Esophagus squamous epithelium (tissue), 4 donors: ENCODE measurements at regions not wholly inside any gene's neighbourhood (a gene's known extent, or its start where the extent isn't known, plus 50 kb on each side); places are given as distances from the start of the nearest gene placed in this dataset.

Experiments used
- CTCF ChIP-seq, 6 experiments: fragments of 450-650 bp in 4 of 6; fragments of 200-600 bp in 2 of 6; sonication (generic) in 2 of 6; IDR thresholded peaks; one replicate each; pipeline ENCODE4 v1.5.1; 2016 to 2019; ENCODE audit warnings: antibody characterized with exemption in 6 of 6, mild to moderate bottlenecking in 4 of 6, moderate library complexity in 4 of 6
- POLR2A ChIP-seq, 4 donors: fragments of 450-650 bp; IDR thresholded peaks; one replicate each; pipeline ENCODE4 v1.6.1; 2017; ENCODE audit warnings: antibody characterized with exemption in 4 of 4, mild to moderate bottlenecking in 4 of 4, moderate library complexity in 3 of 4

- TF ChIP-seq POLR2A (IDR thresholded peaks at IDR 0.05) = no peak
- TF ChIP-seq CTCF (IDR thresholded peaks at IDR 0.05) = no peak
Measured at GRCh38 chr6:105487040-105487790, 84.3 kb upstream of the PREP start.
